ENCODE measurements at regions not wholly inside any gene's neighbourhood (a gene's known extent, or its start where the extent isn't known, plus 50 kb on each side); places are given as distances from the start of the nearest gene placed in this dataset.

- no peaks in the 10 kb centered on the region for H3F3A ChIP-seq (ENCODE audit: low read depth)
Observed at GRCh38 chr7:16171928-16172327, 249.4 kb downstream of the CRPPA start.

GRCh38 chr7:16170671-16171070 lies 250.7 kb downstream of the CRPPA start:
- Histone ChIP-seq H2AFZ (ENCODE audit: low read length) (no peak overlapping the region), H3K9me3 (ENCODE audit: insufficient read depth, low read depth, low read length) (no peaks in the 10 kb centered on the region; the same call in 1 of the 2 replicates), H3K79me2 (ENCODE audit: insufficient read depth, low read length) (no peaks in the 10 kb centered on the region), H3K27me3 (ENCODE audit: insufficient read depth, low read length, poor library complexity, severe bottlenecking) (no peaks in the 10 kb centered on the region), H3K9me2 (replicated peaks; ENCODE audit: low read depth, low read length) (no peaks in the 10 kb centered on the region), H3K4me2 (ENCODE audit: low read depth, low read length, poor library complexity, severe bottlenecking) (no peak overlapping the region), H3K4me3 (ENCODE audit: low read length, poor library complexity, severe bottlenecking) (no peak overlapping the region), H4K20me1 (ENCODE audit: insufficient read depth, low read length, poor library complexity, severe bottlenecking) (no peaks in the 10 kb centered on the region), H3F3A (ENCODE audit: low read depth) (no peaks in the 10 kb centered on the region), H3K4me1 (ENCODE audit: insufficient read depth, low read length, poor library complexity, severe bottlenecking) (no peaks in the 10 kb centered on the region), H3K36me3 (ENCODE audit: insufficient read depth, low read length) (no peaks in the 10 kb centered on the region), H3K9ac (ENCODE audit: low read depth, low read length, poor library complexity, severe bottlenecking) (no peak overlapping the region)
- TF ChIP-seq EZH2phosphoT487 (IDR thresholded peaks at IDR 0.05; ENCODE audit: borderline replicate concordance) = no peak
- no peak for TF ChIP-seq CTCF (conservative IDR thresholded peaks at IDR 0.05; ENCODE audit: low read length)

More at GRCh38 chr7:16171928-16172327, 249.4 kb downstream of the CRPPA start:
- Histone ChIP-seq H4K20me1 (ENCODE audit: insufficient read depth, low read length, poor library complexity, severe bottlenecking) (no peaks in the 10 kb centered on the region), H3K4me2 (ENCODE audit: low read depth, low read length, poor library complexity, severe bottlenecking) (no peak overlapping the region), H3K9ac (ENCODE audit: low read depth, low read length, poor library complexity, severe bottlenecking) (no peak overlapping the region), H3K4me3 (ENCODE audit: low read length, poor library complexity, severe bottlenecking) (no peak overlapping the region), H3K27me3 (ENCODE audit: insufficient read depth, low read length, poor library complexity, severe bottlenecking) (no peaks in the 10 kb centered on the region), H3K9me2 (replicated peaks; ENCODE audit: low read depth, low read length) (no peaks in the 10 kb centered on the region), H3K9me3 (ENCODE audit: insufficient read depth, low read depth, low read length) (no peaks in the 10 kb centered on the region; the same call in 1 of the 2 replicates), H3K4me1 (ENCODE audit: insufficient read depth, low read length, poor library complexity, severe bottlenecking) (no peaks in the 10 kb centered on the region), H3K79me2 (ENCODE audit: insufficient read depth, low read length) (no peaks in the 10 kb centered on the region), H2AFZ (ENCODE audit: low read length) (no peak overlapping the region), H3K36me3 (ENCODE audit: insufficient read depth, low read length) (no peaks in the 10 kb centered on the region)
- no peak for TF ChIP-seq EZH2phosphoT487 (IDR thresholded peaks at IDR 0.05; ENCODE audit: borderline replicate concordance)

GRCh38 chr7:16169537-16169936 lies 251.8 kb downstream of the CRPPA start:
- Histone ChIP-seq H3K4me1 (ENCODE audit: insufficient read depth, low read length, poor library complexity, severe bottlenecking) (no peaks in the 10 kb centered on the region), H2AFZ (ENCODE audit: low read length) (no peak overlapping the region), H3K4me3 (ENCODE audit: low read length, poor library complexity, severe bottlenecking) (no peak overlapping the region), H3K9me2 (replicated peaks; ENCODE audit: low read depth, low read length) (no peaks in the 10 kb centered on the region), H3K36me3 (ENCODE audit: insufficient read depth, low read length) (no peaks in the 10 kb centered on the region), H3F3A (ENCODE audit: low read depth) (no peaks in the 10 kb centered on the region), H3K9me3 (ENCODE audit: insufficient read depth, low read depth, low read length) (no peaks in the 10 kb centered on the region; the same call in 1 of the 2 replicates), H3K27me3 (ENCODE audit: insufficient read depth, low read length, poor library complexity, severe bottlenecking) (no peaks in the 10 kb centered on the region), H3K79me2 (ENCODE audit: insufficient read depth, low read length) (no peaks in the 10 kb centered on the region), H4K20me1 (ENCODE audit: insufficient read depth, low read length, poor library complexity, severe bottlenecking) (no peaks in the 10 kb centered on the region), H3K9ac (ENCODE audit: low read depth, low read length, poor library complexity, severe bottlenecking) (no peak overlapping the region), H3K4me2 (ENCODE audit: low read depth, low read length, poor library complexity, severe bottlenecking) (no peak overlapping the region)
- TF ChIP-seq CTCF (conservative IDR thresholded peaks at IDR 0.05; ENCODE audit: low read length) = no peak
- no peak for TF ChIP-seq EZH2phosphoT487 (IDR thresholded peaks at IDR 0.05; ENCODE audit: borderline replicate concordance)

- Histone ChIP-seq H3K27me3 (ENCODE audit: insufficient read depth, low read length, poor library complexity, severe bottlenecking) (no peaks in the 10 kb centered on the region), H3K4me1 (ENCODE audit: insufficient read depth, low read length, poor library complexity, severe bottlenecking) (no peaks in the 10 kb centered on the region), H3K4me2 (ENCODE audit: low read depth, low read length, poor library complexity, severe bottlenecking) (no peak overlapping the region), H3K9ac (ENCODE audit: low read depth, low read length, poor library complexity, severe bottlenecking) (no peak overlapping the region), H4K20me1 (ENCODE audit: insufficient read depth, low read length, poor library complexity, severe bottlenecking) (no peaks in the 10 kb centered on the region), H3K9me2 (replicated peaks; ENCODE audit: low read depth, low read length) (no peaks in the 10 kb centered on the region), H3K79me2 (ENCODE audit: insufficient read depth, low read length) (no peaks in the 10 kb centered on the region), H3K9me3 (ENCODE audit: insufficient read depth, low read depth, low read length) (no peaks in the 10 kb centered on the region; the same call in 1 of the 2 replicates), H3F3A (ENCODE audit: low read depth) (no peaks in the 10 kb centered on the region), H2AFZ (ENCODE audit: low read length) (no peak overlapping the region), H3K4me3 (ENCODE audit: low read length, poor library complexity, severe bottlenecking) (no peak overlapping the region), H3K36me3 (ENCODE audit: insufficient read depth, low read length) (no peaks in the 10 kb centered on the region)
- TF ChIP-seq EZH2phosphoT487 (IDR thresholded peaks at IDR 0.05; ENCODE audit: borderline replicate concordance) (no peak), CTCF (conservative IDR thresholded peaks at IDR 0.05; ENCODE audit: low read length) (no peak)
Observed at GRCh38 chr7:16167526-16167925, 253.8 kb downstream of the CRPPA start.
